EH (cell line): ENCODE measurements at regions not wholly inside any gene's neighbourhood (a gene's known extent, or its start where the extent isn't known, plus 50 kb on each side); places are given as distances from the start of the nearest gene placed in this dataset.
"Not testable (repeated sequence)": the region's sequence is repeated elsewhere in the genome, so short reads cannot be mapped to it uniquely, and the experiment has no call there.

ENCODE experiments used
- DNase-seq: peaks from one replicate; pipeline ENCODE4 v3.0.0-alpha.2; 2015; ENCODE audit warnings: low read depth

GRCh38 chr9:41018948-41019347 is 109.5 kb downstream of the FOXD4L6 start:
- DNase-seq, result not testable (repeated sequence)

GRCh38 chr9:41016699-41017098 is 111.8 kb downstream of the FOXD4L6 start:
- DNase-seq, result not testable (repeated sequence)

- DNase-seq, result not testable (repeated sequence)
Measured at GRCh38 chr9:40999952-41000700, 128.4 kb downstream of the FOXD4L6 start.

- not testable (repeated sequence) for DNase-seq
Measured at GRCh38 chr9:40995490-40995889, 133.0 kb downstream of the FOXD4L6 start.

- not testable (repeated sequence) for DNase-seq
Measured at GRCh38 chr9:40993842-40994241, 134.6 kb downstream of the FOXD4L6 start.

GRCh38 chr9:40993375-40993774 is 135.1 kb downstream of the FOXD4L6 start:
- not testable (repeated sequence) for DNase-seq

GRCh38 chr9:40992472-40992821 is 136.0 kb downstream of the FOXD4L6 start:
- not testable (repeated sequence) for DNase-seq

- DNase-seq, result peak; percentile 99
Measured at GRCh38 chr9:40991741-40992471, 136.6 kb downstream of the FOXD4L6 start.

- DNase-seq, result not testable (repeated sequence)
Measured at GRCh38 chr9:40991100-40991740, 137.3 kb downstream of the FOXD4L6 start.

- DNase-seq, result not testable (repeated sequence)
Measured at GRCh38 chr9:40986332-40986731, 142.1 kb downstream of the FOXD4L6 start.

- DNase-seq, result not testable (repeated sequence)
Measured at GRCh38 chr9:40975351-40975750, 153.1 kb downstream of the FOXD4L6 start.

GRCh38 chr9:40974912-40975311 is 153.6 kb downstream of the FOXD4L6 start:
- not testable (repeated sequence) for DNase-seq

- not testable (repeated sequence) for DNase-seq
Measured at GRCh38 chr9:40971773-40972172, 156.7 kb downstream of the FOXD4L6 start.

GRCh38 chr9:40970340-40970739 is 158.1 kb downstream of the FOXD4L6 start:
- not testable (repeated sequence) for DNase-seq

- DNase-seq, result not testable (repeated sequence)
Measured at GRCh38 chr9:40962461-40962860, 166.0 kb downstream of the FOXD4L6 start.

GRCh38 chr9:40951876-40952494 is 176.5 kb downstream of the FOXD4L6 start:
- DNase-seq, result not testable (repeated sequence)

GRCh38 chr9:40946228-40946627 is 182.3 kb downstream of the FOXD4L6 start:
- not testable (repeated sequence) for DNase-seq

GRCh38 chr9:40942730-40943129 is 185.8 kb downstream of the FOXD4L6 start:
- DNase-seq, result not testable (repeated sequence)

- DNase-seq, result not testable (repeated sequence)
Measured at GRCh38 chr9:40939888-40940209, 188.6 kb downstream of the FOXD4L6 start.

- not testable (repeated sequence) for DNase-seq
Measured at GRCh38 chr9:40939201-40939887, 189.1 kb downstream of the FOXD4L6 start.

GRCh38 chr9:40935336-40935735 is 193.1 kb downstream of the FOXD4L6 start:
- no peak for DNase-seq

- not testable (repeated sequence) for DNase-seq
Measured at GRCh38 chr9:40934480-40934879, 194.0 kb downstream of the FOXD4L6 start.
